NCI-H146 (cell line): ENCODE measurements at regions not wholly inside any gene's neighbourhood (a gene's known extent, or its start where the extent isn't known, plus 50 kb on each side); places are given as distances from the start of the nearest gene placed in this dataset.
"Not testable (repeated sequence)": the region's sequence is repeated elsewhere in the genome, so short reads cannot be mapped to it uniquely, and the experiment has no call there.

Experiments
- DNase-seq: peaks from one replicate; lab custom pipeline; 2025; lab: John Stamatoyannopoulos, UW

DNA sequence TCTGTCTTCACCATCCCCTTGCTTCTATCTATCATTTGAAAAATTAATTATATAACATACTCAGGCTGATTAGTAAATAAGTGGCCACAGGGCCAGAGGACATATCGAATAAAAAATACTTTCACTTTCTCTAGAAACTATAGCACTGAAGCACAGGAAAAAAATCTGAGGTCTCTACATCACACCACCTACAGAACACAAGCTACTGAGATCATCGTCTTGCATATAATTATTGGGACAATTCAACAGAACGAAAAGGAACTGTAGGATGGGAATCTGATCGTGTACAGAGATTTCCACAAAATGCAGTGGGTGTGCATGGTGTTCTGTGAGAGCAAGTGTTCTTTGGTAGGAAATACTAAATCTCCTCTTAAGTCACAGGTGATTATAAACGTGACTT, 289.6 kb upstream of the ERCC4 start:
- DNase-seq = no peak

DNA sequence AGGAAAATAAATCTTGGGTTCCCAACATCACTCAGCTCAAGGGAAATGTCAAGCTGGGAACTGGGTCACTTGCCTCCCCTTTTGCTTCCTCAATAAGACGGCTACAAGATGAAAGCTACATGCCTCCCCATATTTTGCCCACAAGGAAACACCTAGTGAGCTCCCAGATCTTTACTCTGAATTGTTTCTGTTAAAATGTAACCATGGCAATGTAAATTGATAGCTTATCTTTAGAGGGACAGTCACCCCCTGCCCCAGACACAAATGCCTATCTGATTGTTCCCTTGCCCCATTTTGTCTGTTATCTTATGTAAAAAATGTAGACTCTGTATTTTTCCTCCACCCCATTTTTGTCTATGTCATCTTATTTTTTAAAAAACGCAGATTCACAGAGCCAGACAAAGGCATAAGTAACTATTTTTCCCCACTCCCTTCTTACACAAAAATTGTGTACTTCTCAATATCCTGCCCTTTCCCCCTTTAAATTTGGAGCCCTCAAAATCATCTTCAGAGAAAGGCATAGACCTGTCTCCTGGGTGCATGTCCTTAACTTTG, 288.7 kb upstream of the ERCC4 start:
- DNase-seq = no peak

DNA sequence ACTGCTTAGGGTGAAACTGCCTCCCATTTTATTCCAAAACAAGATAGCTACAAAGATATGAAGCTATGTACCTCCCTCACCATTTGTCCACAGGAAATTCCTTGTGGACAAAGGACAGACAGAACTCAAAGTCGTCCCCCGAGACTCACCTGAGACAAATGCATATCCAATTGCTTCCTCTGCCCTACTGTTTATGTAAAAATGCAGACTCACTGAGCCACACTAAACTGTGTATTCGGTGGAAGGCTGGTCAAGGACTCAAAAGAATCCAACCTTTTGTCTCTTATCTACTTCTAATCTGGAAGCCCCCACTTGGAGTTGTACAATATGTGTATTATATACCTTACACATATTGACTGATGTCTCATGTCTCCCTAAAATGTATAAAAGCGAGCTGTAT, 288.0 kb upstream of the ERCC4 start:
- DNase-seq = no peak

DNA sequence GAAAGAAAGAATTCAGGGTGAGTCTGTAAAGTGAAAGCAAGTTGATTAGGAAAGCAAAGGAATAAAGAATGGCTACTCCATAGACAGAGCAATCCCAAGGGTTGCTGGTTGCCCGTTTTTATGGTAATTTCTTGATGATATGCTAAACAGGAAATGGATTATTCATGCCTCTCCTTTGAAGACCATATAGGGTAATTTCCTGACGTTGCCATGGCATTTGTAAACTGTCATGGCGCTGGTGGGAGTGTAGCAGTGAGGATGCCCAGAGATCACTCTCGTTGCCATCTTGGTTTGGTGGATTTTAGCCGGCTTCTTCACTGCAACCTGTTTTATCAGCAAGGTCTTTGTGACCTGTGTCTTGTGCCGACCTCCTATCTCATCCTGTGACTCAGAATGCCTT, 287.4 kb upstream of the ERCC4 start:
- not testable (repeated sequence) for DNase-seq

DNA sequence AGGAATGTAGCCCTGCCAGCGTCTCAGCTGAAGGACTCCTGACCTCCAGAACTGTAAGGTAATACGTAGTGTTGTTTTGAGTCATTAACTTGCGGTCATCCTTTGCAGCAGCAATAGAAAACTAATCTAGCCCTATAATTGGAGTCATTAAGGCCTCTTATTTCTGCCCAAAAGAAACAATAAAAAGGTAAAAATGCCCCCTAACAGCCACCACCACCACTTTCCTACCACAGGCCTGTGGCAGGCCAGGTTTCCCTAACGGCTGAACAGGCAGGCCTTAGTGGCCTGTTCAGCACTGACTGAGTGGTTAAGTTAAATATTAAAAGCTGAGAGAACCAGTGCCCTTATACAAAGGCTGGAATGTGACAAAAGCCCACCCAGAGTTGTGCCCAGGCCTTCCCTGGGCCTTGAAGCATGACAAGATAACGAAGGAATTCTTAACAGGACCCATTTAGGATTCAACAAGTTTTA, 286.5 kb upstream of the ERCC4 start:
- no peak for DNase-seq

DNA sequence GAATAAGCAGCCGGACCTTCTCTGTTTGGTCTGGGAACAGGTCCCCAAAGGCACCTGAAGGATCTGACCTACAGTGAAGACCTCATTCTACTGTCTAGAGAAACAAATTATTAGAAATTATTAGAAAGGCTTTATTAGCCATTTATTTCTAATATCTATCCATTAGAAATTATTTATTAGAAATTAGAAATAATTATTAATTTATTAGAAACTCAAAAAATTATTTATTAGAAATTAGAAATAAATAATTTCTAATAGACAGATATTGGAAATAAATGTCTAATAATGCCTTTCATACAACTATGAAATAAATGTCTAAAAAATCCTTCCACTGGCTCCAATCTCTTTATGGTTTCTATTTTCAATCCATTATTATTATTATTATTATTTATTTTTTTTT, 285.7 kb upstream of the ERCC4 start:
- DNase-seq = no peak

DNA sequence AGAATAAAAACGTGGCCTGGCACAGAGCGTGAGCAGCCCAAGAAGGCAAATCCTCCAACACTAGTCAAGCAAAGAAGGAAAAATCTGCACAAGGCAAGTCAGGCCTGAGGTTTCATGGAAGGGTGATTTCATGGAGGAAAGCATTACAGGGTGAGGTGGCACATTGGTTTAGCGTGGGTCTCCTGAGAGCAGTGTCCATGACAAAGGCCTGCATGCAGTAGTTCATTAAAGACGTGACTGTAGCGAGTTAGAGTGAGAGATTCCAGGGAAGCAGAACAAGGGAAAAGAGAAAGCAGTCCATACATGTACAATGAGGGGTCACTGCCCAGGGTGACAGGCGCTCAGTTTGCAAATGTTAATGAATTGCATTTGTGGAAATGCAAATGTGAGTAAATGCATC, 285.0 kb upstream of the ERCC4 start:
- no peak for DNase-seq

DNA sequence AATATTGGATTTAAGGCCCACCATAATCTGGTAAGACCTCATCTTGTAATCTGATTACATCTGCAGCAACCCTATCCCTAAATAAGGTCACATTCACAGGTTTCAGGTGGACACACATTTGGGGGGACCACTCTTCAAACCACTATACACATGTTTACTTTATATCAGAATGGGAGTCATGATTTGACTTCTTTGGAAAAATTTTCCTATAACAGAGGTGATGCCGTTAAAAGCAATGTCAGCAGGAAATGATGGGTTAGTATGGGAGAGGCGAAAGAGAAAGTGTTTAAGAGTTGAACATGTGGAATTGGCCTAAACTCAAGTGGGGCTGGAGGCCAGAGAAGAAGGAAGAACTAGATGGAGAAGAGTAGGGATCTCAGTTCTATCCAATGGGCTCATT, 281.7 kb upstream of the ERCC4 start:
- no peak for DNase-seq

DNA sequence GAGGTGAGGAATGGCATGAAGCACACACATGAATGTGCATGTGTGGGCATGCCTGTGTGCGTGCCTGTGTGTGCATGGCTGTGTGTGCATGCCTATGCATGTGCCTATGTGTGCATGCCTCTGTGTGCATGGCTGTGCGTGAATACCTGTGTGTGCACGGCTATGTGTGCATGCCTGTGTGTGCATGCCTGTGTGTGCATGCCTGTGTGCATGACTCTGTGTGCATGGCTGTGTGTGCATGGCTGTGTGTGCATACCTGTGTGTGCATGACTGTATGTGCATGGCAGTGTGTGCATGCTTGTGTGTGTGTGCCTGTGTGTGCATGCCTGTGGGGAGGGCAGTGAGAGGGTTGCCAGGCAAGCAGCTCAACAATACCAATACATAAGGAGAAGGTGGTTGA, 276.5 kb upstream of the ERCC4 start:
- no peak for DNase-seq

DNA sequence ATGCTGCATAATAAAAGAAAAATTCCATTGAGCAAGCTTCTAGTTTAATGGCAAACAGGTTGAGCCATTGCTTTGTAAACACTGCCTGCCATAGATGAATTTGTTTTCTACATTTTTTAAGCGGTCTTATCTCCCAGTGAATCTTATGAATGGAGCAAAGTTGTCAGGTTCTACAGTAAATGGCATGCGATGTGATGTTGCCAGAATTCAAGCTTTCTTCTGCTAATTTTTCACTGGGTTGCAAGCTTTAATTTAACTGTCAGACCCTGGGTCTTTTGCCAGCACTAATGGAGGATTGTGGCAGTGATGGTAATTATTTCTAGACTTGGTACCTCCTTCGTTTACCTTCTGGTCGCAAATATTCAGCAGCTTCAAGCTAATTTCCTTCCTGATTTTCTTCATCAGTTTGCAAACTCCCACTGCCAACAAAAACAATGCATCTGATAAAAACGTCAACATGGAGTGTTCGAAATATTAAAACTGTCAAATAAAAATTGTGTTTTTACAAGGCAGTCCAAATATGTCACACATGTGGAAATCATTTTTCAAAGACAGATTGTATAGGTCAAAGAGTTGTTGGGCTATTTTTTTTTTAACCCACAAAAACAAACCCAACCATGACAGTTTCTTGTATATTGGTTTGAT, 274.2 kb upstream of the ERCC4 start:
- no peak for DNase-seq

DNA sequence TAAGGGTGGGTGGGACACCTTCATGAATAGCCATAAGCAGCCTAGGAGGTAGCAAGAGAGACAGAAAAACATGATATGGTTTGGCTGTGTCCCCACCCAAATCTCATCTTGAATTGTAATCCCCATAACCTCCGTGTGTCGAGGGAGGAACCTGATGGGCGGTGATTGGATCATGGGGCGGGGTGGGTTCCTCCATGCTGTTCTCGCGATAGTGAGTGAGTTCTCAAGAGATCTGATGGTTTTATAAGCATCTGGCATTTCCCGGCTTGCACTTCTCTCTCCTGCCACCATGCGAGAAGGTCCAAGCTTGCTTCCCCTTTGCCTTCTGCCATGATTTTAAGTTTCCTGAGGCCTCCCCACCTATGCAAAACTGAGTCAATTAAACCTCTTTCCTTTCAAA, 259.1 kb upstream of the ERCC4 start:
- DNase-seq = no peak

DNA sequence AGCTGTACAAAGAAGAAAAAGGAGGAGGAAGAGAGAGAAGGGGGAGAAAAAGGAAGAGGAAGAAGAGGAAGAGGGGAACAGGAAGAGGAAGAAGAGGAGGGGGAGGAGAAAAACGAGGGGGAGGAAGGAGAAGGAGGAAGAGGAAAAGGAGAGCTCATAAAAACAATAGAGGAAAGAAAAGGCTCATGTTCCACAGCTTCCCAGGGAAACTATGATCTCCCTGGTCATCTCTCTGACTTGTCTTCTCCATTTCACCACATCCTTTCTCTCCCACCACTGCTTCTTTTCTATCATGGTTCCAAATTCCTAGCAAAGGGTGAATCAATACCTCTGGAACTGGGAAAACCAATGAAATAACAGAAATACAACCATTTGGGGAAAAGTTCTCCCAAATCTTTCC, 254.1 kb upstream of the ERCC4 start:
- no peak for DNase-seq

DNA sequence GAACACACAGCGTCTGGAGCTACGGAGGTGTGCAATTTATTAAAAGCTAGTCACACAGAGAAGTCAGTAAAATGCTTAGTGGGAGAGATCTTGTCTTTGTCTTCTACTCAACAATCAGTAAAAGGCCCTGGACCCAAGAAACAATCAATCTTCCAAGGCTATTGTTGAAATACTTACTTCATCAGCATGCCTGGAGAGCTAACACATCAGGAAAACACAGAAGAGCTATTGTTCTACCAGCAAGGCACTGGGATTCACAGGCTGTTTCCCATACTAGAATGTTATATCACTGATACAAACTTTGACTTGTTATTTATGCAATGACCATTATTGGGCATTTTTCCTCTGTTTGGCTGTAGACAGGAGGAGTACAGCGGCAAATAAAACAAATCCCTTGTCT, 247.8 kb upstream of the ERCC4 start:
- DNase-seq = no peak

DNA sequence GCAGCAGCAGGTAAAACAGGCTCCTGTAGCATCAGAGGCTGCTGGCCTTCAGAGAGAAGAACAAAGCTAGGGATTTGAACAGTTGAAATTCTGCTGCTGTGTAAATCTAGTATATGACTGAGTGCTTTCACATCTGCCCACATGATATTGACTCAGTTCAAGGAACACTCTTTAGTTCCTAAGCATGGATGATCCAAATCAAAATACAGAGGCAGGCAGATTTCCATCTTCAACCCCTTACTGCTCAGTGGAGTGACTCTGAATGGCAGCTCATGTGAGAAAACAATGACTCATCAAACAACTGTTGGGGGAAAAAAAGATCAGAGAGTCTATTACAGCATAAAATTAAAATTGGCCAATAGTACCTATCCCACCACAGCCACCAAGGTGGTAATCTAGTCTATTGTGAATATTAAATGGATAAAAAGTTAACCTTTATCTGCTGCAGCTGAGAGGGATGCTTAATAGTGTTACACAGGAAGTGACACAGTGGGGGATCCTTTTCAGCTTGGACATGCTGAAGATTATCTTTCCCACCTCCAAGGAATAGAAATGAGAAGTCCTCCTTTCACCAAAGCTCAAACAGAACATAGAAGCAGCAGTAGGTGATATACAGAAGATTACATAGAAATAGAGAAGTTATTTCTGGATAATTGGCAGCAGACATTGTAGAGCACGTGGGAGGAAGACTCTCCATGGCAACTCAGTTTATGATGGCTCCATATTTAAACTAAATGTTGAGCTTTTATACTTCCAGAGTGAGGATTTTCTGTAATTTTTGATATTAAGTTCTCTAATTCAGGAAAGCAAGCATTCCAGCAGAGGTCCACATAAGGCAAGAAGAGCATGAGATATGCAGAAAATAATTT, 239.7 kb upstream of the ERCC4 start:
- DNase-seq = no peak

DNA sequence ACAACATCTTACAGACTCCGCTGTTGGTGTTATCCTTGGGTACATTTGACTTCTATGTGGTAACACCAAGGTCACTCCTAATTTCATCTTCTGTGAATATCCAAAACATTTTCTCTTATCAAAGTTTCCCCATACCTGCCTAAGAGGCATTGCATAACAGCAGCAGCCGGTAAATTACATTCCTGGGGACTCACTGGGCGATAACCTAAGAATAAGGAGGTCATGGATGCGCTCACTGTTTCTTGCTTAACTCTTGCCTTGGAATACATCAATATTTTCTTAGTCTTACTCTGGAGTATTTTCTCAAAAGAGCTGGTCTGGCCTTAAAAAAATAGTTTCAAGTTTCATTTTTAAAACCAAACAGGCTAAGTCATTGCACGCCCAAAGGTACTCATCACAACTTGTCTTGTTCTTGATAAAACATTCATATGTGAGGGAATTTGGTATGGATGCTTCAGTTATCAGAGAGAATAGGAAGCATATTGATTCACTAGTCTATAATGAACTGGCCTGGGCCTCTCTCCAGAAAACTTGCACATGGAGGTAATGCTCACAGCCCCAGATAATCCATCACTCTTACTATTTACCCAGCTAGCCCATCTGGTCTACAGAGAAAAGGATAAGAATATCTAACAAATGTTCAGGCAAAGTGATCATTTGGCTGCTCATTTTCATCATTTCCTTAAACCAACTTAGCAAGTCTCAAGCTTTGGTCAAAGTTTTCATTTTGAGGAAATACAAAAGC, 235.0 kb upstream of the ERCC4 start:
- no peak for DNase-seq

DNA sequence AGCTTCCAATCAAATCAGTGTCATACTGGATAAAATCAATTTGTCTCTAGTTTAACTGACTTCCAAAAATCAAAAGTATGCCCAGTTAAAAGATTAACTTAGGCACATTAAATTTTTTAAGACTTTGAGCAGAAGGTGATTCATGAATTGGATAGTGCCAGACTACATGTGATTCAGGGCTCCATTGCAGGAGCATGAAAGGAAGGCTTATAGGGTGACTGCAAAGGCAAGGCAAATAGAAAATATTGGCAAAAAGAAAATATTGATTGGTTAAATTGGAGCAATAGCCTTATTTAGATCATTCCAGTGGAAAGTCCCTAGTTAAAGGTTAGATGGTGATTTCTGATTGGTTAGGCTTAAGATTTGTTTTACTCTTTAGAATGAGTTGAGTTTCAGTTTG, 223.9 kb upstream of the ERCC4 start:
- no peak for DNase-seq

DNA sequence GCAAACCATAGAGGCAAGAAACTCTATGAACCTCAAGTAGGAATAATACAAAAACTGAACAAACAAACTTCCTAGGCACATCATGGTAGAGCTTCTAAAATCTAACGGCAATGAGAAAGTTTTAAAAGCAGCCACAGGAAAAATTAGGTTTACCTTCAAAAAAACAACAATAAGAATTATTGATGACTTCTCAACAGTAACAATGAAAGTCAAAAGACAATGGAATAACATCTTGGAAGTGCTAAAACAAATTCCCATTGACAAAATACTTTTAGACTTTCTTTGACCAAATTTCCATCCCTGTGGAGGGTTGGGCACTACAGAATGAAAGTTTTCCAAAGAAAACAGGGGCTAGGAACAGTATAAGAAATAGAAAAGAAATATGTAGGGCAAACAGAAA, 222.9 kb upstream of the ERCC4 start:
- no peak for DNase-seq

DNA sequence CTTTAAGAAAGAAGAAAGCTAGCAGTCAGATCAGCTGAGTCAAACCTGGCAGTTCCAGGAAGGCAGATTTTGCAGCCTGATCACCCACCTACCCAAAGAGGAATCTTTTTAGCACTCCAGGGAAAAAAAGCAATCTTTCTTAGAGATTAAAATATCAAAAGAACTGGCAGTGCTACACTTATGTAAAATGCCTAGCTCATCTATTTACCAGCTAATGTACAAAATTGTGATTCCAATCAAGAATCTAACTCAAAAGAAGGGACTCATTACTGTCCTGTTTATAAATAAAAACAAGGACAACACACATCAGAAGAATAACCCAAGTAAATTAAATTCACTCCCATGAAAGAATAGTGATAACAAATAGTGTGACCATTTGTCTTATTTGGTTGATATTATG, 222.4 kb upstream of the ERCC4 start:
- no peak for DNase-seq

DNA sequence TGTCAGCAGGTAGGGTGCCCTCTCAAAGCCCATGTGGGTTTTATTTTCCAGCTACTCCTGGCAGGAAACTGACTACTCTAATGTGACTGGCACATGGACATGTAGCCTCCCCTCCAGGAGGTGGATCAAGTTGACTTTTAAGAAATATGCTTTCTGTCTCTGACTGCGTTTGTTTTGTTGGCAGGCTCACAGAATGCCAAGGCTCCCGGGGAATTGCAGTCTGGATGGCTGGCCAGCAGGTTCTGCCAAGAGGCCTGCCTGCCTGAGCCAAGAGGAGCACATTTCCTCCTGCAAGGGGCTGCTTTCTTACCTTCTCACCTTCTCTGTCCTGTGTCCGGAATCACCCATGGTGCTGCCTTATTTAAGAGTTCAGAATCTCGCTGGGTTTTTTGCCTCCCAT, 217.3 kb upstream of the ERCC4 start:
- no peak for DNase-seq

DNA sequence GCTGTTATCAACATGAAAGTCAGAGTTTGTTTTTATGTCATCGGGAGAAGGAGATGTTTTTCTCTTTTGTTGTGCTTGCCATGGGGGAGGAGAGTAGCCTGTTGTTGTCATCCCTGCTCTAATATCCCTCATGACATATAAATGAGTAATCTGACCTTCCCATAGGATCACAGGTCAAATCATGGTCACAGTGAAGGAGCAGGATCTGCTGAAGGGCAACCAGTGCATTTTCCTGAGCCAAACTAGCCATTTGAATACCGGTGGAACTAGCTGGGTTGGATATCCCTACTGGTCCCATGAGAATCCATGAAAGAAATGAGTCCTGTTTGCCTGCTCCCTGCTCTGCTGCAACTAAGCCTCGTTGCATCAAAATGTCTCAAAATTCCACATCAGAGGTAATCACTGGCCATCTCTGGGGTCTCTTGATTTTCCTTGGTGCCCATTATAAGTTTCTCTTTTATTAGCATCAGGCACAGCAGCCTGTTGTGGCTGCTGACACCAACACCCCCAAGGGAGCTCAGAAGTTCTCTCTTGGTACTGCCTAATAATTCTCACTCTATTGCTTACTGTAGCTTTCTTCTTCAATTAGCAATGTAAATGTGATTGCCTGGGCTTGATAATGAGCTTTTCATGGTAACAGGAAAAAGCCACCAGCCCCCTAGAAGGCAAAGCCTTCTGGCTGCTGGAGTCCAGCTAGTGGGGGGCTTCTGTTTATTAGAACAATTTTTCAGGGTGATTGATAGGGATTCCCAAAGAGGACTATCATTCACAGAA, 211.4 kb upstream of the ERCC4 start:
- DNase-seq = no peak

DNA sequence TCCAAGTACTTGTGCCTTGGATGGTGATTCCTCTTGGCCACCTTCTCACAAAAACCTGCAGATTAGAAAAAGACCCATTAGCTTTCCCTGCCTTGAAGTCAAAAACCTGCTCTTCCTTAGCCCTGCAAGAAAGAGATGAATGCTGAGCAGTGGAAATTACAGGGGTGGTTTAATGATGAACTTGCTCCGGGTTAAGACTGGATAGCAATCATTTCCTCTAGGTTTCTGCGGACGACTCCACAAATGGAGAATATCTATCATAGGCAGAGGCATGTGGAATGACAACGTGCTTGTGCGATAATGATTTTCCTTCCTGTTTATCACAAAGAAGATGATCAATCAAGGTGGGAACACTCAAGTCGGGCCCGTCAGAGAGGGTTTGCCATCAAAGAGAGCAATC, 201.2 kb upstream of the ERCC4 start:
- DNase-seq = no peak

DNA sequence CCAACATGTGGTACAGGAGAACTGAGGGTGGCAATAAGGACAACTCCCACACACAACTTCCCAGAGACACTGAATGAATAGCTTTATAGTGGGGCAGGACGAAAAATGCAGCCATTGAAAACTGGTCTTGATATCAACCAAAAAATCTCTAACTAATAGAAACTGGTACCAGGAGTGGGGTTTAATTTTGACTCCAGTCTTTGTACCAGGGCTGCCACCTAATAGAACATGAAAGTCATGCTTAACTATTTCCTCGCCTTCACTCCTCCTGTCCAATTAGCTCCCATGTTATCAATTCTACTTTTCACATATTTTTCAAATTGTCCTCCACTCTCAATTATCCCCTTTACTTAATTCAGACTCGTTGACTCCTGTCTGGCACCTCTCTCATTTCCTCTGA, 192.0 kb upstream of the ERCC4 start:
- no peak for DNase-seq
